ENCODE measurements at regions not wholly inside any gene's neighbourhood (a gene's known extent, or its start where the extent isn't known, plus 50 kb on each side); places are given as distances from the start of the nearest gene placed in this dataset.

DNA sequence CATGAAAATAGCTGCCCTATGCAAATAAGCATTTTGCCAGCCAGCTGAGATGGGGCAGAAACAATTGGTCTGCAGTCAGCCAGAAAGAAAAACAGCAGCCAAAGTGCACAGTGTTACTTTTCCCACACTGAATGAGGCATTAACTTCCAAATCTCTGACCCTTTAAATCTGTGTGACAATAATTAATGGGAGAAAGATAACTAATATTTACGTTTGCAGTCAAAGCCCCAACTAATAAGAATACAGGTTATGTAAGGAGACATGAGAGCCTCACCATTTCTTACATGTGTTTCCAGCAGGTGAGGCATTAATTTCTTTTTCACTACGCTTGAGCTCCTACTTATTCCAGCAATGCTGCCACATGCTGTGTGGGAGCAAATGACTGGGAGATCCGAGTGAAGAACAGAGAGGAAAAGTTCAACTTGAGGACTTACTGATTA lies 339.0 kb downstream of the SATB2 start:
- no peak for DNase-seq
- POLR2A ChIA-PET: no interaction called here
- CTCF ChIA-PET: no interaction called here
- Mint-ChIP-seq H3K4me3 (no peak overlapping the region), H3K4me1 (no peaks in the 10 kb centered on the region), H3K27ac (no peak overlapping the region), H3K9me3 (no peaks in the 10 kb centered on the region), H3K27me3 (no peaks in the 10 kb centered on the region), H3K36me3 (ENCODE audit: low read depth) (no peaks in the 10 kb centered on the region)

DNA sequence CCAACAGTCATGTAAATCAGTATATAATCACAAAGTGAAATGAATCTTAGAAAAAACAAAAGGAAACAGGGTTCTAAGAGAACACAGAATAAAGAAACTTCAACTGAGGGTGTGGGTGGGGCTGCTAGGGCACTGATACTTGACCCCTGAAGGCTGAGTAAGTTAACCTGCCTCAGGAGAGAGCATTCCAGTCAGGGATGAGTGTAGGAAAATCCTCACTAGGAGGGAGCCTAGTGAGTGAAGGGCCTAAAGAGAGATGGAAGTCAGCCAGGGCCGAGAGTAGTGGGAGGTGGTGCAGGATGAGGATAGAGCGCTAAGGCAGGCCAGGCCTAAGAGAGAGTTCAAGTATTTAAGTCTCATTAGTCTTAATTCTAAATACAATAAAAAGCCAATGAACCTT lies 342.6 kb downstream of the SATB2 start:
- Mint-ChIP-seq H3K27me3 (no peaks in the 10 kb centered on the region), H3K27ac (no peak overlapping the region), H3K9me3 (peaks cover 2% of the 10 kb centered on the region), H3K4me1 (no peaks in the 10 kb centered on the region), H3K36me3 (ENCODE audit: low read depth) (no peaks in the 10 kb centered on the region), H3K4me3 (no peak overlapping the region)
- POLR2A ChIA-PET: no interaction called here
- CTCF ChIA-PET: no interaction called here
- no peak for DNase-seq

DNA sequence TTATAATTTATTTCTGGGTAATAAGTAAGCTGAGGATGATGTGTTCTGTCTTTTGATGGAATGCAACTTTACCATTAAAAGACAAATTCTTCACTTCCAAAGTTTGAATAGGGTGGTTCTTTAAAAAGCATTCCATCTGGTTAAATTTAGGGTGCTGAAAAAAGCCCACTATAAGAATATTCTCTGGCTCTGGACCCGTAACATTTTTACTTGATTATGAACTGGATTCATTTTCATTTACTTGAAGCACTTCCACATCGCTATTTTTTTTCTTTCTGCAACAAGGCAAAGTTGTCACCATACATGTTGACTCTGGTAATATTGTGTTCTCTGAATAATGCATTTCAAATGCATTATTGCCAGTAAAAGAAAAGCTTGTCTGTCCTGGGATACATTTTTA lies 344.6 kb downstream of the SATB2 start:
- H3K27me3 Mint-ChIP-seq: no peaks in the 10 kb centered on the region
- H3K9me3 Mint-ChIP-seq: peaks cover 2% of the 10 kb centered on the region
- CTCF ChIA-PET: no interaction called here

GRCh38 chr2:199111458-199111857 lies 346.3 kb downstream of the SATB2 start:
- Mint-ChIP-seq H3K27ac (no peak overlapping the region), H3K9me3 (peaks cover 2% of the 10 kb centered on the region)

More for the DNA sequence above, 344.6 kb downstream of the SATB2 start:
- no peak for DNase-seq
- H3K4me3 Mint-ChIP-seq: no peak overlapping the region
- no peak overlapping the region for H3K27ac Mint-ChIP-seq
- no peaks in the 10 kb centered on the region for H3K4me1 Mint-ChIP-seq
- no peaks in the 10 kb centered on the region for H3K36me3 Mint-ChIP-seq (ENCODE audit: low read depth)
- POLR2A ChIA-PET: no interaction called here

GRCh38 chr2:199108056-199108455 lies 349.7 kb downstream of the SATB2 start:
- ChIA-PET CTCF (no interaction called here), POLR2A (no interaction called here)
- H3K27me3 Mint-ChIP-seq: no peaks in the 10 kb centered on the region

More at GRCh38 chr2:199111458-199111857, 346.3 kb downstream of the SATB2 start:
- Mint-ChIP-seq H3K4me1 (no peaks in the 10 kb centered on the region), H3K27me3 (no peaks in the 10 kb centered on the region), H3K36me3 (ENCODE audit: low read depth) (no peaks in the 10 kb centered on the region), H3K4me3 (no peak overlapping the region)
- POLR2A ChIA-PET: no interaction called here
- no peak for DNase-seq
- CTCF ChIA-PET: no interaction called here

GRCh38 chr2:199105826-199106225 lies 351.9 kb downstream of the SATB2 start:
- no peaks in the 10 kb centered on the region for H3K27me3 Mint-ChIP-seq
- H3K36me3 Mint-ChIP-seq (ENCODE audit: low read depth): no peaks in the 10 kb centered on the region
- no peaks in the 10 kb centered on the region for H3K4me1 Mint-ChIP-seq
- H3K4me3 Mint-ChIP-seq: no peak overlapping the region
- no peaks in the 10 kb centered on the region for H3K9me3 Mint-ChIP-seq
- CTCF ChIA-PET: no interaction called here
- H3K27ac Mint-ChIP-seq: no peak overlapping the region
- no peak for DNase-seq
- POLR2A ChIA-PET: no interaction called here

More at GRCh38 chr2:199108056-199108455, 349.7 kb downstream of the SATB2 start:
- Mint-ChIP-seq H3K4me3 (no peak overlapping the region), H3K4me1 (no peaks in the 10 kb centered on the region), H3K9me3 (peaks cover 2% of the 10 kb centered on the region), H3K36me3 (ENCODE audit: low read depth) (no peaks in the 10 kb centered on the region), H3K27ac (no peak overlapping the region)
- DNase-seq: no peak

DNA sequence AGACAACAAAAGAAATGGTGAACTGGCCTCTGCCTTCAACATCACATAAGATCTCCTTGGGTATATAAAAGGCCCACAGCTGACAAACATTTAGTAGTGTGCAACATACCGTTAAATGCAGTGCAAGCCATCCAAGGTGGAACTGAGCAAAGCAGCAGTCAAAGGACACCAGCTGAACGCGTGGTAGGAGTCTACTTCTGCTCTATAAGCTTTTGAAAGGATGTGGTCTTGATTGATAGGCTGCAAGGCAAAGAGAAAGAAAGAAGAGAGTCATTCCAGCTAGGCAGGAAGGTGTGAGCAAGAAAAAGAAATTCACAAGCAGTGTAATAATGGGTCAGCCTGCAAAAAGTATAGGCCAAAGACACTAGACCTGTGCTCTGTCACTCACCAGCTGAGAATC lies 356.3 kb downstream of the SATB2 start:
- H3K9me3 Mint-ChIP-seq: no peaks in the 10 kb centered on the region
- no peaks in the 10 kb centered on the region for H3K36me3 Mint-ChIP-seq (ENCODE audit: low read depth)
- no peak overlapping the region for H3K27ac Mint-ChIP-seq
- H3K4me3 Mint-ChIP-seq: no peak overlapping the region
- no peak for DNase-seq
- CTCF ChIA-PET: no interaction called here
- POLR2A ChIA-PET: no interaction called here
- no peaks in the 10 kb centered on the region for H3K27me3 Mint-ChIP-seq
- no peaks in the 10 kb centered on the region for H3K4me1 Mint-ChIP-seq

DNA sequence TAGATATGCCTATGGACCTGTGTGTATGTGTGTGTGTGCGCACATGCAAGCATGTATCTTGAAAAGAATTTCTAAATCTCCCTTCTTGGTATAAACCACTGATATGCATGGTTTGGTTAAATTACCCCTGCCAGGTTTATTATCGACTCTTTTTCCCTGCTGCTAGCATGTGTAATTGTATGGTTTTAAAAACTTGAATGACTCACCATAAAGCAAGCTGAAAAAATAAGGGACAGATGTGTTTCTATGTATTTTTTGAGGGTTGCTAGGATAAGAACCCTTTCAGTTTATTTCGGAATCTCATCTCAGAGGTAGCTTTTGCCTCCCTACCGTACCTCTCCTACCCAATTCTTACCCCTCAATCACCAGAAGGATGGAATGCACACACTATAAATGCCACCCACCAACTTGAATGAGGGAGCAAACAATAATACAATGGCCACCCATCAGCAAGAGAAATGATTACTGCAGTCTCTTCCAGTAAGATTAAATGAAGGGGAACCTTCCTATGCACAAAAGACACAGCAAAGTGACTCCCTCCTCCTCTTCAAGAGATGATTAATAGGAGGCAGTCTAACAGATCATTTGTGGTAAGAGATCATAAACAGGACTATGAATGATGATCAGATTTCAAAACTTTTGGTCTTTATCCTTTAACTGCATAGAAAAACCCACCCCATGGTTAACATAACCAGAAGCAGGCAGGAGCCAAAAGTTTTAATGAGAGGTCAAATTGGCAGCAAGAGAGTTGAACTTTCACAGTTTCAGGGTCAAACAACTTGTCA lies 357.2 kb downstream of the SATB2 start:
- CTCF ChIA-PET: no interaction called here
- H3K27me3 Mint-ChIP-seq: no peaks in the 10 kb centered on the region

GRCh38 chr2:199092419-199092818 lies 365.3 kb downstream of the SATB2 start:
- H3K36me3 Mint-ChIP-seq (ENCODE audit: low read depth): no peaks in the 10 kb centered on the region
- no peak overlapping the region for H3K4me3 Mint-ChIP-seq
- CTCF ChIA-PET: no interaction called here
- H3K9me3 Mint-ChIP-seq: no peaks in the 10 kb centered on the region
- POLR2A ChIA-PET: no interaction called here
- no peaks in the 10 kb centered on the region for H3K27me3 Mint-ChIP-seq
- no peak overlapping the region for H3K27ac Mint-ChIP-seq
- DNase-seq: no peak
- no peaks in the 10 kb centered on the region for H3K4me1 Mint-ChIP-seq

More for the DNA sequence above, 357.2 kb downstream of the SATB2 start:
- POLR2A ChIA-PET: no interaction called here
- Mint-ChIP-seq H3K4me3 (no peak overlapping the region), H3K27ac (no peak overlapping the region), H3K4me1 (no peaks in the 10 kb centered on the region), H3K9me3 (no peaks in the 10 kb centered on the region), H3K36me3 (ENCODE audit: low read depth) (no peaks in the 10 kb centered on the region)
- no peak for DNase-seq

GRCh38 chr2:199085261-199085660 lies 372.5 kb downstream of the SATB2 start:
- no peak for DNase-seq
- Mint-ChIP-seq H3K4me3 (no peak overlapping the region), H3K36me3 (ENCODE audit: low read depth) (no peaks in the 10 kb centered on the region), H3K27me3 (no peaks in the 10 kb centered on the region), H3K27ac (no peak overlapping the region), H3K4me1 (no peaks in the 10 kb centered on the region), H3K9me3 (no peaks in the 10 kb centered on the region)
- ChIA-PET CTCF (no interaction called here), POLR2A (no interaction called here)

GRCh38 chr2:199070322-199070949 lies 387.3 kb downstream of the SATB2 start:
- no peak for DNase-seq
- no peaks in the 10 kb centered on the region for H3K36me3 Mint-ChIP-seq (ENCODE audit: low read depth)
- H3K4me1 Mint-ChIP-seq: no peaks in the 10 kb centered on the region
- CTCF ChIA-PET: no interaction called here
- no peaks in the 10 kb centered on the region for H3K9me3 Mint-ChIP-seq
- no peaks in the 10 kb centered on the region for H3K27me3 Mint-ChIP-seq
- POLR2A ChIA-PET: no interaction called here
- H3K4me3 Mint-ChIP-seq: no peak overlapping the region
- no peak overlapping the region for H3K27ac Mint-ChIP-seq

DNA sequence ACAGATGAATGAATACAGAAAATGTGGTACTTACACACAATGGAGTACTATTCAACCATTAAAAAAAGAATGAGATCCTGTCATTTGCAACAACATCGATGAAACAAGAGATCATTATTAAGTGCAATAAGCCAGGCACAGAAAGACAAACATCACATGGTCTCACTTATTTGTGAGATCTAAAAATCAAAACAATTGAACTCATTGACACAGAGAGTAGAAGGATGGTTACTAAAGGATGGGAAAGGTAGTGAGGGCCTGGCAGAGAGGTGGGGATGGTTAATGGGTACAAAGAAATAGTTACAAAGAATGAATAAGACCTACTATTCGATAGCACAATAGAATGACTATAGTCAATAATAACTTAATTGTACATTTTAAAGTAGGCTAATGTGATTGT lies 393.5 kb downstream of the SATB2 start:
- no peak overlapping the region for H3K27ac Mint-ChIP-seq
- ChIA-PET CTCF (no interaction called here), POLR2A (no interaction called here)
- no peak overlapping the region for H3K4me3 Mint-ChIP-seq
- peaks cover 15% of the 10 kb centered on the region for H3K9me3 Mint-ChIP-seq
- no peak for DNase-seq
- H3K27me3 Mint-ChIP-seq: no peaks in the 10 kb centered on the region
- no peaks in the 10 kb centered on the region for H3K36me3 Mint-ChIP-seq (ENCODE audit: low read depth)
- no peaks in the 10 kb centered on the region for H3K4me1 Mint-ChIP-seq

DNA sequence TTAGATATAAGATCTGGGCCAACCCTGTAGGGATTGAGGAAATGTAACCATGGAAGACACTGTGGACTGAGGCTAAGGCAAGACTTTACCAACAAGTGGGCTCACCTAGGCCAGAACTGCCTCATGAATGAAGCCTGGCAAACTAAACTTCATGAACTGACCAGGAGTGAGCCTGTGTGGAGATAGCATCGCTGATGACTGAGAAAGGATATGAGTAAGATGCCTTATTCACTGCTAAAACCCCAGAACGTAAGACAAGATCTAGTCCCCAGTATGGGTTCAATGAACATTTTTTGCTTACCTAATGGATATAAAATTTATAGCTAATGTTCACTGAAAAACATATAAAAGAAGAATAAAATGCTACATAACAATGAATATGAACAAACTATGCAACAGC lies 399.8 kb downstream of the SATB2 start:
- H3K27me3 Mint-ChIP-seq: no peaks in the 10 kb centered on the region
- no peaks in the 10 kb centered on the region for H3K36me3 Mint-ChIP-seq (ENCODE audit: low read depth)
- H3K4me1 Mint-ChIP-seq: no peaks in the 10 kb centered on the region
- ChIA-PET POLR2A (no interaction called here), CTCF (no interaction called here)
- H3K27ac Mint-ChIP-seq: no peak overlapping the region
- peaks cover 7% of the 10 kb centered on the region for H3K9me3 Mint-ChIP-seq
- no peak for DNase-seq
- H3K4me3 Mint-ChIP-seq: no peak overlapping the region

DNA sequence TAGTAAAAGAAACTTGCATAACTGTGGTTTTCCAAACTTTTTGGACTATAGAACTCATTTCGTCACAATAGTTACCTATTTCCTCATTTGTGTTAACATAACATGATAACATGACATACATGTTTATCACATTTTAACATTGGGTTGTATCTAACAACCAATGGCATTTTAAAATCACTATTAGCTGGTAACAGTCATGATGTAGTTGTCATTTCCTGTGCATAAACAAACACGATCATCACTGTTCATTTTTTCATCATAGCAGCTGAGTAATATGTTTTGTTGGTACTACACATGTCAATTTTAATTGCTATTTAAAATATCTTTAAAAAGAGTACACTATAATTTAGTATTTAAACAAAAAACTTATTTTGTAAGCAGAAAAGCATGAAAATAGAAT lies 402.4 kb downstream of the SATB2 start:
- H3K36me3 Mint-ChIP-seq (ENCODE audit: low read depth): no peaks in the 10 kb centered on the region
- H3K4me1 Mint-ChIP-seq: no peaks in the 10 kb centered on the region
- no peak overlapping the region for H3K27ac Mint-ChIP-seq
- H3K4me3 Mint-ChIP-seq: no peak overlapping the region
- no peaks in the 10 kb centered on the region for H3K9me3 Mint-ChIP-seq
- POLR2A ChIA-PET: no interaction called here
- no peak for DNase-seq
- no peaks in the 10 kb centered on the region for H3K27me3 Mint-ChIP-seq
- CTCF ChIA-PET: no interaction called here

Measured in activated CD4-positive, alpha-beta memory T cell treated with anti-CD3 and anti-CD28 coated beads, Interleukin-2, amount 10 ng/mL, durations not matched to agents 7 days and 5 days (primary cell).